OCI-LY1 (cell line): ENCODE measurements at regions not wholly inside any gene's neighbourhood (a gene's known extent, or its start where the extent isn't known, plus 50 kb on each side); places are given as distances from the start of the nearest gene placed in this dataset.

ENCODE experiments used
- EZH2 ChIP-seq: fragments of 200-600 bp; sonication (generic), shearing (Covaris generic); IDR thresholded peaks from 2 replicates; pipeline ENCODE4 v1.8.0; 2017; ENCODE audit warnings: borderline replicate concordance, mixed run types, mild to moderate bottlenecking, antibody characterized with exemption, low read length, moderate library complexity, mixed read lengths
- TF ChIP-seq, protein P1 (sequence below): fragments of 200-600 bp; sonication (generic), shearing (Covaris generic); IDR thresholded peaks from 2 replicates; pipeline ENCODE4 v1.5.1; 2017; ENCODE audit warnings: mild to moderate bottlenecking, antibody characterized with exemption, low read length, moderate library complexity, mixed read lengths

DNA sequence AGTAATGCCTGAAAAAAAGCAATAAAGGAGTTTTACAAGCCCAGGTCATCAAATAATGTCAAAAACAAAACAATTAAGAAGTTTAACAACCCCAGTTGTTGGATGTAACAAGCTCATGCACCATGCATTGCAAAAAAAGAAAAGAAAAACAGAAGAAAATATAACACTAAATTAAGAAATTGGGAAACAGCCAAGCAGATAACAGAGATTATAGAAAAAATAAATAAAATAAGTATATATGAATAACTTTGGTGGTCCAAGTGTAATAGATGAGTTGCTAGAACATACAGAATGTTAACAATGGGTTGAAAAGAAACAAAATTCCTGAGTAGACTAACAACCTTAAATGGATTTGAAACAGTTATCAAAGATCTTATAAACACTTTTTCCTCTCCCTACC is 573.1 kb upstream of the SOX11 start:
- TF ChIP-seq, protein P1, sequence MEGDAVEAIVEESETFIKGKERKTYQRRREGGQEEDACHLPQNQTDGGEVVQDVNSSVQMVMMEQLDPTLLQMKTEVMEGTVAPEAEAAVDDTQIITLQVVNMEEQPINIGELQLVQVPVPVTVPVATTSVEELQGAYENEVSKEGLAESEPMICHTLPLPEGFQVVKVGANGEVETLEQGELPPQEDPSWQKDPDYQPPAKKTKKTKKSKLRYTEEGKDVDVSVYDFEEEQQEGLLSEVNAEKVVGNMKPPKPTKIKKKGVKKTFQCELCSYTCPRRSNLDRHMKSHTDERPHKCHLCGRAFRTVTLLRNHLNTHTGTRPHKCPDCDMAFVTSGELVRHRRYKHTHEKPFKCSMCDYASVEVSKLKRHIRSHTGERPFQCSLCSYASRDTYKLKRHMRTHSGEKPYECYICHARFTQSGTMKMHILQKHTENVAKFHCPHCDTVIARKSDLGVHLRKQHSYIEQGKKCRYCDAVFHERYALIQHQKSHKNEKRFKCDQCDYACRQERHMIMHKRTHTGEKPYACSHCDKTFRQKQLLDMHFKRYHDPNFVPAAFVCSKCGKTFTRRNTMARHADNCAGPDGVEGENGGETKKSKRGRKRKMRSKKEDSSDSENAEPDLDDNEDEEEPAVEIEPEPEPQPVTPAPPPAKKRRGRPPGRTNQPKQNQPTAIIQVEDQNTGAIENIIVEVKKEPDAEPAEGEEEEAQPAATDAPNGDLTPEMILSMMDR: no peak
- no peak for TF ChIP-seq EZH2
